ENCODE measurements at regions not wholly inside any gene's neighbourhood (a gene's known extent, or its start where the extent isn't known, plus 50 kb on each side); places are given as distances from the start of the nearest gene placed in this dataset.

- Histone ChIP-seq H2BK5ac (ENCODE audit: low read length) (no peak overlapping the region), H3K23ac (ENCODE audit: low read depth, low read length, poor library complexity) (no peak overlapping the region), H2BK12ac (ENCODE audit: low read length) (no peak overlapping the region), H2AFZ (ENCODE audit: low read length) (no peak overlapping the region), H3K4ac (ENCODE audit: low read length) (no peak overlapping the region), H4K8ac (ENCODE audit: low read depth, low read length) (no peak overlapping the region), H3K9ac (ENCODE audit: low read depth, low read length, poor library complexity) (no peak overlapping the region), H3K36me3 (replicated peaks in 1 of 2; ENCODE audit: control insufficient read depth in 2 of 2, insufficient read depth in 2 of 2, low read length in 2 of 2) (no peaks in the 10 kb centered on the region), H3K4me1 (ENCODE audit: control insufficient read depth in 2 of 2, insufficient read depth in 1 of 2, low read depth in 1 of 2, low read length in 2 of 2) (peaks cover 0 to 2% of the 10 kb centered on the region in 2 donors), H3K4me3 (ENCODE audit: low read length in 2 of 2) (no peak overlapping the region), H2BK120ac (ENCODE audit: low read depth, low read length) (no peak overlapping the region), H3K27ac (replicated peaks; ENCODE audit: low read length) (no peak overlapping the region), H3K27me3 (ENCODE audit: control insufficient read depth in 3 of 3, insufficient read depth in 3 of 3, low read depth in 1 of 3, low read length in 3 of 3) (no peaks in the 10 kb centered on the region), H3K14ac (ENCODE audit: low read length) (no peak overlapping the region), H3K4me2 (ENCODE audit: insufficient read depth, low read length, poor library complexity, severe bottlenecking) (no peak overlapping the region), H4K91ac (ENCODE audit: low read depth, low read length, poor library complexity) (no peak overlapping the region), H2BK15ac (ENCODE audit: low read length) (no peak overlapping the region), H2AK5ac (ENCODE audit: low read depth, low read length) (no peak overlapping the region), H3K18ac (ENCODE audit: low read length) (no peak overlapping the region), H3K9me3 (replicated peaks in 1 of 2; ENCODE audit: control insufficient read depth in 2 of 2, insufficient read depth in 1 of 2, low read depth in 1 of 2, low read length in 2 of 2) (no peaks in the 10 kb centered on the region), H3K79me1 (ENCODE audit: low read depth, low read length) (no peaks in the 10 kb centered on the region)
- DNase-seq (ENCODE audit: low spot score), result no peak
- no CpG with 5 or more reads among the region's 3 CpGs for WGBS, 2 donors (ENCODE audit: extremely low coverage in 2 of 2, insufficient read length in 2 of 2, insufficient replicate concordance in 1 of 2)
Measured at GRCh38 chr13:82092312-82092711, 1751.4 kb upstream of the SPRY2 start.

- H3K4me3 ChIP-seq (ENCODE audit: low read length in 2 of 2), result no peak overlapping the region
Measured at GRCh38 chr13:82088781-82089180, 1747.9 kb upstream of the SPRY2 start.

GRCh38 chr13:82076496-82076895 is 1735.6 kb upstream of the SPRY2 start:
- H2BK120ac ChIP-seq (ENCODE audit: low read depth, low read length), result no peak overlapping the region
- no peak overlapping the region for H3K23ac ChIP-seq (ENCODE audit: low read depth, low read length, poor library complexity)
- H3K18ac ChIP-seq (ENCODE audit: low read length), result no peak overlapping the region
- no peak overlapping the region for H3K4ac ChIP-seq (ENCODE audit: low read length)
- WGBS, 2 donors (ENCODE audit: extremely low coverage in 2 of 2, insufficient read length in 2 of 2, insufficient replicate concordance in 1 of 2), result no CpG with 5 or more reads among the region's 5 CpGs
- H2BK5ac ChIP-seq (ENCODE audit: low read length), result no peak overlapping the region
- no peak overlapping the region for H3K27ac ChIP-seq (replicated peaks; ENCODE audit: low read length)
- H2AK5ac ChIP-seq (ENCODE audit: low read depth, low read length), result no peak overlapping the region
- no peaks in the 10 kb centered on the region for H3K27me3 ChIP-seq (ENCODE audit: control insufficient read depth in 3 of 3, insufficient read depth in 3 of 3, low read depth in 1 of 3, low read length in 3 of 3)
- H3K14ac ChIP-seq (ENCODE audit: low read length), result no peak overlapping the region
- no peak overlapping the region for H2BK12ac ChIP-seq (ENCODE audit: low read length)
- no peak overlapping the region for H3K4me3 ChIP-seq (ENCODE audit: low read length in 2 of 2)
- no peaks in the 10 kb centered on the region for H3K79me1 ChIP-seq (ENCODE audit: low read depth, low read length)
- no peaks in the 10 kb centered on the region for H3K36me3 ChIP-seq (replicated peaks in 1 of 2; ENCODE audit: control insufficient read depth in 2 of 2, insufficient read depth in 2 of 2, low read length in 2 of 2)
- H3K4me1 ChIP-seq (ENCODE audit: control insufficient read depth in 2 of 2, insufficient read depth in 1 of 2, low read depth in 1 of 2, low read length in 2 of 2), result no peaks in the 10 kb centered on the region
- no peak overlapping the region for H3K4me2 ChIP-seq (ENCODE audit: insufficient read depth, low read length, poor library complexity, severe bottlenecking)
- H2BK15ac ChIP-seq (ENCODE audit: low read length), result no peak overlapping the region
- no peak overlapping the region for H2AFZ ChIP-seq (ENCODE audit: low read length)
- no peak overlapping the region for H4K8ac ChIP-seq (ENCODE audit: low read depth, low read length)
- no peak overlapping the region for H4K91ac ChIP-seq (ENCODE audit: low read depth, low read length, poor library complexity)
- H3K9ac ChIP-seq (ENCODE audit: low read depth, low read length, poor library complexity), result no peak overlapping the region
- no peaks in the 10 kb centered on the region for H3K9me3 ChIP-seq (replicated peaks in 1 of 2; ENCODE audit: control insufficient read depth in 2 of 2, insufficient read depth in 1 of 2, low read depth in 1 of 2, low read length in 2 of 2)
- no peak for DNase-seq (ENCODE audit: low spot score)

More at GRCh38 chr13:82088781-82089180, 1747.9 kb upstream of the SPRY2 start:
- Histone ChIP-seq H3K23ac (ENCODE audit: low read depth, low read length, poor library complexity) (no peak overlapping the region), H3K27ac (replicated peaks; ENCODE audit: low read length) (no peak overlapping the region), H3K36me3 (replicated peaks in 1 of 2; ENCODE audit: control insufficient read depth in 2 of 2, insufficient read depth in 2 of 2, low read length in 2 of 2) (no peaks in the 10 kb centered on the region), H2AFZ (ENCODE audit: low read length) (no peak overlapping the region), H2BK120ac (ENCODE audit: low read depth, low read length) (no peak overlapping the region), H3K9me3 (replicated peaks in 1 of 2; ENCODE audit: control insufficient read depth in 2 of 2, insufficient read depth in 1 of 2, low read depth in 1 of 2, low read length in 2 of 2) (no peaks in the 10 kb centered on the region), H2AK5ac (ENCODE audit: low read depth, low read length) (no peak overlapping the region), H3K14ac (ENCODE audit: low read length) (no peak overlapping the region), H3K4me2 (ENCODE audit: insufficient read depth, low read length, poor library complexity, severe bottlenecking) (no peak overlapping the region), H4K8ac (ENCODE audit: low read depth, low read length) (no peak overlapping the region), H4K91ac (ENCODE audit: low read depth, low read length, poor library complexity) (no peak overlapping the region), H3K18ac (ENCODE audit: low read length) (no peak overlapping the region), H3K4me1 (ENCODE audit: control insufficient read depth in 2 of 2, insufficient read depth in 1 of 2, low read depth in 1 of 2, low read length in 2 of 2) (peaks cover 0 to 2% of the 10 kb centered on the region in 2 donors), H3K4ac (ENCODE audit: low read length) (no peak overlapping the region), H3K27me3 (ENCODE audit: control insufficient read depth in 3 of 3, insufficient read depth in 3 of 3, low read depth in 1 of 3, low read length in 3 of 3) (no peaks in the 10 kb centered on the region), H2BK5ac (ENCODE audit: low read length) (no peak overlapping the region), H2BK15ac (ENCODE audit: low read length) (no peak overlapping the region), H3K79me1 (ENCODE audit: low read depth, low read length) (no peaks in the 10 kb centered on the region), H2BK12ac (ENCODE audit: low read length) (no peak overlapping the region), H3K9ac (ENCODE audit: low read depth, low read length, poor library complexity) (no peak overlapping the region)
- WGBS, 2 donors (ENCODE audit: extremely low coverage in 2 of 2, insufficient read length in 2 of 2, insufficient replicate concordance in 1 of 2), result no CpG with 5 or more reads among the region's 1 CpG
- DNase-seq (ENCODE audit: low spot score), result no peak

- H2AK5ac ChIP-seq (ENCODE audit: low read depth, low read length), result no peak overlapping the region
- H2BK5ac ChIP-seq (ENCODE audit: low read length), result no peak overlapping the region
- no peaks in the 10 kb centered on the region for H3K36me3 ChIP-seq (replicated peaks in 1 of 2; ENCODE audit: control insufficient read depth in 2 of 2, insufficient read depth in 2 of 2, low read length in 2 of 2)
- no peak overlapping the region for H4K91ac ChIP-seq (ENCODE audit: low read depth, low read length, poor library complexity)
- no peak overlapping the region for H3K23ac ChIP-seq (ENCODE audit: low read depth, low read length, poor library complexity)
- DNase-seq (ENCODE audit: low spot score), result no peak
- no peak overlapping the region for H3K18ac ChIP-seq (ENCODE audit: low read length)
- no peak overlapping the region for H3K14ac ChIP-seq (ENCODE audit: low read length)
- H4K8ac ChIP-seq (ENCODE audit: low read depth, low read length), result no peak overlapping the region
- H2BK120ac ChIP-seq (ENCODE audit: low read depth, low read length), result no peak overlapping the region
- no peak overlapping the region for H3K27ac ChIP-seq (replicated peaks; ENCODE audit: low read length)
- H3K4ac ChIP-seq (ENCODE audit: low read length), result no peak overlapping the region
- no peak overlapping the region for H2BK15ac ChIP-seq (ENCODE audit: low read length)
- H3K9ac ChIP-seq (ENCODE audit: low read depth, low read length, poor library complexity), result no peak overlapping the region
- H2BK12ac ChIP-seq (ENCODE audit: low read length), result no peak overlapping the region
- H3K4me1 ChIP-seq (ENCODE audit: control insufficient read depth in 2 of 2, insufficient read depth in 1 of 2, low read depth in 1 of 2, low read length in 2 of 2), result no peaks in the 10 kb centered on the region
- no CpG with 5 or more reads among the region's 1 CpG for WGBS, 2 donors (ENCODE audit: extremely low coverage in 2 of 2, insufficient read length in 2 of 2, insufficient replicate concordance in 1 of 2)
- H2AFZ ChIP-seq (ENCODE audit: low read length), result no peak overlapping the region
- no peak overlapping the region for H3K4me3 ChIP-seq (ENCODE audit: low read length in 2 of 2)
- H3K9me3 ChIP-seq (replicated peaks in 1 of 2; ENCODE audit: control insufficient read depth in 2 of 2, insufficient read depth in 1 of 2, low read depth in 1 of 2, low read length in 2 of 2), result no peaks in the 10 kb centered on the region
- H3K79me1 ChIP-seq (ENCODE audit: low read depth, low read length), result no peaks in the 10 kb centered on the region
- H3K27me3 ChIP-seq (ENCODE audit: control insufficient read depth in 3 of 3, insufficient read depth in 3 of 3, low read depth in 1 of 3, low read length in 3 of 3), result no peaks in the 10 kb centered on the region
- no peak overlapping the region for H3K4me2 ChIP-seq (ENCODE audit: insufficient read depth, low read length, poor library complexity, severe bottlenecking)
Measured at GRCh38 chr13:82070416-82070815, 1729.5 kb upstream of the SPRY2 start.

Data from neuronal stem cell (in vitro differentiated cells).